OCI-LY7 (cell line): ENCODE measurements at regions not wholly inside any gene's neighbourhood (a gene's known extent, or its start where the extent isn't known, plus 50 kb on each side); places are given as distances from the start of the nearest gene placed in this dataset.

Experiments
- EZH2phosphoT487 ChIP-seq: fragments of 200-600 bp; sonication (generic); IDR thresholded peaks from 2 replicates; pipeline ENCODE4 v1.6.1; 2018; ENCODE audit warnings: low read depth, borderline replicate concordance, mild to moderate bottlenecking, mixed run types, antibody characterized with exemption, low read length, moderate library complexity, mixed read lengths
- TF ChIP-seq, protein P1 (sequence below): fragments of 200-600 bp; sonication (generic); conservative IDR thresholded peaks from 2 replicates; pipeline ENCODE4 v1.5.1; 2014; ENCODE audit warnings: mild to moderate bottlenecking, antibody characterized with exemption, low read length, moderate library complexity, mixed read lengths

DNA sequence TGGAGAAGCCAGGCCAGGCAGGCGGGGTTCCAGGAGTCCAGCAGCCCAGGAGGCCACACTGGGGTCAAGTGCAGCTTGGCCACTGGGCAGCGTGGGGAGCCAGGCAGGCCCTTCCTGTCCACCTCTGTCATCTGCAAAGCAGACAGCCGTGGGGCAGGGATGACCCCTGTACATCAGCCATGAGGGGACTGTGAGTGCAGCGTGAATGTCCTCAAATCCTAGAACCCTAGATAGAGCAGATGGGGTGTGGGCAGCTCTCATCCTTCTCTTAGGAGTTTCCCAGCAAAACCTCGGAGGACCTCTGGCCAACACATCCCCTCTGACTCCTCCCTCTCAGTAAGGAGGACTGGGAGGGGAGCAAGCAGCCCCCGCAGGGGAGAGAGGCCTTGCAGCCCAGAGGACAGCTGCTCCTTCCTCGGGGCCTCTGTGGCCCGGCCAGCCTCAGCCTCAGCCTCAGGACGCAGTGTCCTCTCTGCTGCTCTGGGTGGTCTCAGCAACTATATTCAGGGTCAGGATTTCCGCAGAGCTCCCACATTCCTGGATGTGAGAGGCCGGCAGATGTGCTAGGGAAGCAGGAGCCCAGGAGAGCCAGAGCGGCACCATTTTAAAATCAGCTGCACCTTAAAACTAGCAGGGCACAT, 820.5 kb downstream of the BRD1 start:
- TF ChIP-seq, protein P1, sequence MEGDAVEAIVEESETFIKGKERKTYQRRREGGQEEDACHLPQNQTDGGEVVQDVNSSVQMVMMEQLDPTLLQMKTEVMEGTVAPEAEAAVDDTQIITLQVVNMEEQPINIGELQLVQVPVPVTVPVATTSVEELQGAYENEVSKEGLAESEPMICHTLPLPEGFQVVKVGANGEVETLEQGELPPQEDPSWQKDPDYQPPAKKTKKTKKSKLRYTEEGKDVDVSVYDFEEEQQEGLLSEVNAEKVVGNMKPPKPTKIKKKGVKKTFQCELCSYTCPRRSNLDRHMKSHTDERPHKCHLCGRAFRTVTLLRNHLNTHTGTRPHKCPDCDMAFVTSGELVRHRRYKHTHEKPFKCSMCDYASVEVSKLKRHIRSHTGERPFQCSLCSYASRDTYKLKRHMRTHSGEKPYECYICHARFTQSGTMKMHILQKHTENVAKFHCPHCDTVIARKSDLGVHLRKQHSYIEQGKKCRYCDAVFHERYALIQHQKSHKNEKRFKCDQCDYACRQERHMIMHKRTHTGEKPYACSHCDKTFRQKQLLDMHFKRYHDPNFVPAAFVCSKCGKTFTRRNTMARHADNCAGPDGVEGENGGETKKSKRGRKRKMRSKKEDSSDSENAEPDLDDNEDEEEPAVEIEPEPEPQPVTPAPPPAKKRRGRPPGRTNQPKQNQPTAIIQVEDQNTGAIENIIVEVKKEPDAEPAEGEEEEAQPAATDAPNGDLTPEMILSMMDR: no peak
- no peak for TF ChIP-seq EZH2phosphoT487
